Prostate gland (tissue), 2 donors: ENCODE measurements at regions not wholly inside any gene's neighbourhood (a gene's known extent, or its start where the extent isn't known, plus 50 kb on each side); places are given as distances from the start of the nearest gene placed in this dataset.

Source experiments
- DNase-seq: peaks from one replicate; pipeline ENCODE4 v3.0.0-alpha.2; 2019; ENCODE audit warnings: low spot score
- H3K27ac ChIP-seq, 2 donors: fragments of 200-600 bp; sonication (generic); 2 replicates each; pipeline ENCODE4 v1.5.1; 2017 to 2019
- H3K27me3 ChIP-seq: fragments of 200-600 bp; sonication (generic); replicated peaks from 2 replicates; pipeline ENCODE4 v1.5.1; 2019; ENCODE audit not compliant: insufficient read depth
- H3K36me3 ChIP-seq, 2 donors: fragments of 200-600 bp; sonication (generic); 1 replicate in 1 of 2; 2 replicates in 1 of 2; pipeline versions ENCODE4 v1.5.1 to v1.8.1; 2017 to 2019
- H3K4me1 ChIP-seq: fragments of 200-600 bp; sonication (generic); replicated peaks from 2 replicates; pipeline ENCODE4 v1.5.1; 2019
- H3K4me3 ChIP-seq, 2 donors: fragments of 200-600 bp; sonication (generic); 2 replicates each; pipeline ENCODE4 v1.5.1; 2017 to 2019
- H3K9me3 ChIP-seq: fragments of 200-600 bp; sonication (generic); 2 replicates; pipeline ENCODE4 v1.5.1; 2017
- CTCF ChIP-seq, 4 experiments: fragments of 200-600 bp in 2 of 4; fragments of 450-650 bp in 2 of 4; sonication (generic) in 2 of 4; IDR thresholded peaks; 1 replicate in 3 of 4; 2 replicates in 1 of 4; pipeline ENCODE4 v1.5.1; 2016 to 2019; ENCODE audit warnings: antibody characterized with exemption in 4 of 4, mild to moderate bottlenecking in 2 of 4, moderate library complexity in 2 of 4
- POLR2A ChIP-seq: fragments of 450-650 bp; IDR thresholded peaks from one replicate; pipeline ENCODE4 v1.6.1; 2016; ENCODE audit warnings: antibody characterized with exemption, mild to moderate bottlenecking
- POLR2AphosphoS5 ChIP-seq: sonication (generic); formaldehyde crosslinking; IDR thresholded peaks from one replicate; pipeline ENCODE4 v1.6.1; 2017; ENCODE audit warnings: antibody characterized with exemption
- WGBS: methylation state at CpG from one replicate; pipeline ENCODE4 v1.1.5; 2018; 5-methylcytosine and 5-hydroxymethylcytosine counted together
- intact Hi-C: fragments of 100-400 bp; cut with DNase I; formaldehyde crosslinking; loops from one replicate; pipeline ENCODE4 v1.14.2; 2022

- H3K4me1 ChIP-seq: no peaks in the 10 kb centered on the region
- no peaks in the 10 kb centered on the region for H3K36me3 ChIP-seq
- 89% methylated on average over 6 of the region's 6 CpGs for WGBS
- no peaks in the 10 kb centered on the region for H3K9me3 ChIP-seq
- no peak overlapping the region for H3K27ac ChIP-seq
- intact Hi-C loops: no loop called here
- DNase-seq: no peak
- no peak overlapping the region for H3K4me3 ChIP-seq
- H3K27me3 ChIP-seq: no peaks in the 10 kb centered on the region
- no peak for TF ChIP-seq POLR2AphosphoS5
- no peak for TF ChIP-seq POLR2A
- no peak for TF ChIP-seq CTCF (IDR thresholded peaks at IDR 0.05)
Observed at GRCh38 chr10:36026656-36027390, 384.7 kb upstream of the FZD8 start.

GRCh38 chr10:36026081-36026480 is 384.0 kb upstream of the FZD8 start:
- no peak for DNase-seq
- H3K4me3 ChIP-seq: no peak overlapping the region
- TF ChIP-seq POLR2AphosphoS5 (no peak), POLR2A (no peak), CTCF (IDR thresholded peaks at IDR 0.05) (no peak)
- intact Hi-C loops: no loop called here
- no peak overlapping the region for H3K27ac ChIP-seq
- no peaks in the 10 kb centered on the region for H3K4me1 ChIP-seq
- no peaks in the 10 kb centered on the region for H3K27me3 ChIP-seq
- H3K9me3 ChIP-seq: no peaks in the 10 kb centered on the region
- no peaks in the 10 kb centered on the region for H3K36me3 ChIP-seq
- 84% methylated on average over 6 of the region's 6 CpGs for WGBS

GRCh38 chr10:36023939-36024338 is 381.8 kb upstream of the FZD8 start:
- Histone ChIP-seq H3K9me3 (no peaks in the 10 kb centered on the region), H3K27me3 (no peaks in the 10 kb centered on the region), H3K4me3 (no peak overlapping the region), H3K4me1 (no peaks in the 10 kb centered on the region), H3K36me3 (no peaks in the 10 kb centered on the region), H3K27ac (no peak overlapping the region)
- DNase-seq: no peak
- intact Hi-C loops: no loop called here
- TF ChIP-seq POLR2AphosphoS5: no peak
- no peak for TF ChIP-seq POLR2A
- no peak for TF ChIP-seq CTCF (IDR thresholded peaks at IDR 0.05)

- WGBS: 8% methylated on average over 1 of the region's 1 CpG
- H3K27ac ChIP-seq: no peak overlapping the region
- no peaks in the 10 kb centered on the region for H3K4me1 ChIP-seq
Observed at GRCh38 chr10:36021096-36021495, 379.0 kb upstream of the FZD8 start.

More at GRCh38 chr10:36021096-36021495, 379.0 kb upstream of the FZD8 start:
- no peak for DNase-seq
- no peak for TF ChIP-seq CTCF (IDR thresholded peaks at IDR 0.05)
- no peak for TF ChIP-seq POLR2AphosphoS5
- TF ChIP-seq POLR2A: no peak
- no peaks in the 10 kb centered on the region for H3K36me3 ChIP-seq
- intact Hi-C loops: no loop called here
- no peak overlapping the region for H3K4me3 ChIP-seq
- H3K9me3 ChIP-seq: no peaks in the 10 kb centered on the region
- H3K27me3 ChIP-seq: no peaks in the 10 kb centered on the region
